ENCODE measurements at regions not wholly inside any gene's neighbourhood (a gene's known extent, or its start where the extent isn't known, plus 50 kb on each side); places are given as distances from the start of the nearest gene placed in this dataset.
A peak's percentile ranks its signal among the peaks of the same experiment; 100 is the strongest.

GRCh38 chr5:158140120-158140731 lies 281.3 kb upstream of the CLINT1 start:
- DNase-seq = no peak

GRCh38 chr5:158139161-158139560 lies 280.2 kb upstream of the CLINT1 start:
- no peak for DNase-seq

GRCh38 chr5:158135682-158136179 lies 276.8 kb upstream of the CLINT1 start:
- DNase-seq = peak; percentile 53 to 69

- DNase-seq = no peak
These were observed 274.4 kb upstream of the CLINT1 start for GRCh38 chr5:158133369-158133768.

- peak in 1 of 2 experiments; percentile 42 for DNase-seq
These were observed 268.6 kb upstream of the CLINT1 start for GRCh38 chr5:158127536-158127935.

GRCh38 chr5:158126442-158127405 lies 267.8 kb upstream of the CLINT1 start:
- no peak for DNase-seq

GRCh38 chr5:158124606-158125316 lies 265.8 kb upstream of the CLINT1 start:
- no peak for DNase-seq

- DNase-seq = no peak
These were observed 264.6 kb upstream of the CLINT1 start for GRCh38 chr5:158123595-158123994.

- DNase-seq = no peak
These were observed 262.7 kb upstream of the CLINT1 start for GRCh38 chr5:158121678-158122077.

GRCh38 chr5:158120760-158121159 lies 261.8 kb upstream of the CLINT1 start:
- DNase-seq = no peak

- DNase-seq = no peak
These were observed 261.2 kb upstream of the CLINT1 start for GRCh38 chr5:158119961-158120723.

- no peak for DNase-seq
These were observed 258.7 kb upstream of the CLINT1 start for GRCh38 chr5:158117467-158118160.

- no peak for DNase-seq
These were observed 258.0 kb upstream of the CLINT1 start for GRCh38 chr5:158116965-158117364.

- DNase-seq = no peak
These were observed 256.5 kb upstream of the CLINT1 start for GRCh38 chr5:158115468-158115867.

GRCh38 chr5:158108177-158108576 lies 249.2 kb upstream of the CLINT1 start:
- no peak for DNase-seq

GRCh38 chr5:158100373-158100888 lies 241.5 kb upstream of the CLINT1 start:
- no peak for DNase-seq

- no peak for DNase-seq
These were observed 240.7 kb upstream of the CLINT1 start for GRCh38 chr5:158099571-158100105.

GRCh38 chr5:158096835-158097234 lies 237.9 kb upstream of the CLINT1 start:
- DNase-seq = no peak

GRCh38 chr5:158086856-158087255 lies 227.9 kb upstream of the CLINT1 start:
- no peak for DNase-seq

- DNase-seq = no peak
These were observed 225.3 kb upstream of the CLINT1 start for GRCh38 chr5:158084292-158084691.

- no peak for DNase-seq
These were observed 223.8 kb upstream of the CLINT1 start for GRCh38 chr5:158082696-158083287.

Measured in NCI-H2081 (cell line).